NCI-H1930 (cell line): ENCODE measurements at regions not wholly inside any gene's neighbourhood (a gene's known extent, or its start where the extent isn't known, plus 50 kb on each side); places are given as distances from the start of the nearest gene placed in this dataset.

ENCODE experiments used
- DNase-seq, 2 experiments: peaks; one replicate each; lab custom pipeline; 2025; lab: John Stamatoyannopoulos, UW

GRCh38 chr3:135740211-135740610 lies 225.3 kb upstream of the PPP2R3A start:
- DNase-seq = no peak

- no peak for DNase-seq
These were observed 224.8 kb upstream of the PPP2R3A start for GRCh38 chr3:135740751-135741150.

- DNase-seq = no peak
These were observed 213.5 kb upstream of the PPP2R3A start for GRCh38 chr3:135751991-135752390.

GRCh38 chr3:135752851-135753250 lies 212.7 kb upstream of the PPP2R3A start:
- DNase-seq = no peak

- DNase-seq = no peak
These were observed 212.0 kb upstream of the PPP2R3A start for GRCh38 chr3:135753506-135753905.

- no peak for DNase-seq
These were observed 210.0 kb upstream of the PPP2R3A start for GRCh38 chr3:135755330-135756105.

GRCh38 chr3:135756106-135756668 lies 209.3 kb upstream of the PPP2R3A start:
- no peak for DNase-seq

- DNase-seq = no peak
These were observed 208.1 kb upstream of the PPP2R3A start for GRCh38 chr3:135757421-135757820.

GRCh38 chr3:135758961-135759360 lies 206.6 kb upstream of the PPP2R3A start:
- no peak for DNase-seq

- DNase-seq = no peak
These were observed 205.9 kb upstream of the PPP2R3A start for GRCh38 chr3:135759651-135760050.

- no peak for DNase-seq
These were observed 204.9 kb upstream of the PPP2R3A start for GRCh38 chr3:135760581-135760980.

- no peak for DNase-seq
These were observed 203.2 kb upstream of the PPP2R3A start for GRCh38 chr3:135762188-135762856.

GRCh38 chr3:135766115-135766514 lies 199.4 kb upstream of the PPP2R3A start:
- DNase-seq = no peak

GRCh38 chr3:135771760-135772159 lies 193.8 kb upstream of the PPP2R3A start:
- DNase-seq = no peak

GRCh38 chr3:135779024-135779423 lies 186.5 kb upstream of the PPP2R3A start:
- DNase-seq = no peak

GRCh38 chr3:135779590-135780235 lies 185.8 kb upstream of the PPP2R3A start:
- no peak for DNase-seq

GRCh38 chr3:135781026-135781815 lies 184.3 kb upstream of the PPP2R3A start:
- DNase-seq = no peak

- DNase-seq = no peak
These were observed 181.0 kb upstream of the PPP2R3A start for GRCh38 chr3:135784557-135784956.

GRCh38 chr3:135788146-135788545 lies 177.4 kb upstream of the PPP2R3A start:
- no peak for DNase-seq

GRCh38 chr3:135788978-135789377 lies 176.6 kb upstream of the PPP2R3A start:
- DNase-seq = no peak

GRCh38 chr3:135792174-135792573 lies 173.4 kb upstream of the PPP2R3A start:
- DNase-seq = no peak
